AG20443 (cell line): ENCODE measurements at regions not wholly inside any gene's neighbourhood (a gene's known extent, or its start where the extent isn't known, plus 50 kb on each side); places are given as distances from the start of the nearest gene placed in this dataset.
"Not testable (repeated sequence)": the region's sequence is repeated elsewhere in the genome, so short reads cannot be mapped to it uniquely, and the experiment has no call there.

Experiments
- DNase-seq: peaks from one replicate; pipeline ENCODE4 v3.0.0; 2012; ENCODE audit warnings: low spot score, mixed read lengths

DNA sequence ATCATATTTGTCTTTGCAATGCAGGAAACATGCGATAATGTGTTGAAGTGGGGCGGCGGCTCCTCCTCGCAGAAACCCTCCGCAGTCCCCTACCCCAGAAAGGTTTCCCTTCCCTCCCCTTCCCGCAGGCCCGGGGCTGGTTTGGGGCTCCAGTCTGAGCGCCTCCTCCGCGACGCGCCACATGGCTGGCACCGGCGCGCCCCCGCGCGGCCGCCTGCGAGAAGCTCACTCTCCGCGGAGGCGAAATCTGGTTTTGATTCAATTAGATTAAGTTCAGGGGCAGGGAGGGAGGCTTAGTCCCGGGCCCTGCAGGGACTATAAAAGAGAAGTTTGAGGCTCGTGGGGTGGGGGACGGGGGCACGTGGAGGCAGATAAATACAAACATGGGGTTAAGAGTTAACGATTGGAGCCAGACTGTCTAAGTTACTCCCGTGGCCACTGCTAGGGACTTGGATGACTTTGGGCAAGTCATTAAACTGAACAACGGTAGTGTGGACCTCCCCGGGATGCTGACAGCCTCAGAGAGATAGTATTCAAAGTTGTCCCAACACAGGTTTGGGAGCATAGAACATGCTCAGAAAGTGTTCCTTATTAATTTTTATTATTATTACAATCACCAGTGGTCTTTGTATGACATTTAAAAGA lies 69.4 kb downstream of the MSX2 start:
- peak; percentile 88 for DNase-seq

DNA sequence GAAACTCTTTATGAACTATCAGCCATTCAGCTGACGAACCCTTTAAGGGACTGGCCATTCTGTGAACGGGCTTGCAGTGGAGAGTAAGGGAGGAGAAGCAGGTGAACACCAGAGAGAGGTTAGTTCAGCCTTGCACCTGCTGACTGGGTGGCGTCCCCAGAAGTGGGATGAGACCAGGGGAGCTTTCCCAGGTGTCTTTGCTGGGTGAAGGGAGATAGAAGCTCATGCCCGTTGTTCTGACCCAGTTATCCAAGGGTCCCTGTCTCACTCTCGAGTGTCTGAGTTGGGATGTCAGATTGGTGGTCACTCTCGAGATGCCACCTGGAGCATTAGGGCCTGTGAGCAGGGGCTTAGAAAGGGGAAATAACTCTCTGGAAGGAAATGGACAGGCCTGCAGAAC lies 68.7 kb downstream of the MSX2 start:
- DNase-seq, result no peak

DNA sequence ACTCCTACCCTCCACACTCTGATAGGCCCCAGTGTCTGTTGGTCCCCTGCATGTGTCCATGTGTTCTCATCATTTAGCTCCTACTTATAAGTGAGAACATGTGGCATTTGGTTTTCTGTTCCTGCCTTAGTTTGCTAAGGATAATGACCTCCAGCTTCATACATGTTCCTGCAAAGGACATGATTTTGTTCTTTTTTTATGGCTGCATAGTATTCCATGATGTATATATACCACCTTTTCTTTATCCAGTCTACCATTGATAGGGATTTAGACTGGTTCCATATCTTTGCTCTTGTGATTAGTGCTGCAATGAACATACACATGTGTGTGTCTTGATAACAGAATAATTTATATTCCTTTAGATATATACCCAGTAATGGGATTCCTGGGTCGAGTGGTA lies 67.9 kb downstream of the MSX2 start:
- DNase-seq, result not testable (repeated sequence)

DNA sequence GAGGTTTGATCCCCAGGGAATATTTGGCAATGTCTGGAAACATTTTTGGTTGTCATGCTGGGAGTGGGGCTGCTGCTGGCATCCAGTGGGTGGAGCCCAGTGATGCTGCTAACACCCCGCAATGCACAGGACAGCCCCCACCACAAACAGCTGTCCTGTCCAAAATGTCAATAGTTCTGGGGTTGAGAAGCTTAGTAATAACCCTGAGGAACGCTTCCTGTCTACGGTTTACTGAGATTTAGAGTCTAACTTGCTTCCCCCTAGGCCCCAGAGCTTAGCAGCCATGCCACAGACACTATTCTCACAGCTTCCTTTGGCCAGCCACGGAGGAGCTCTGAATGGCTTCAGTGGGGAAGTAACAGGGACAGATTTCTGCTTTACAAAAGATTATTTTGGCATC lies 66.5 kb downstream of the MSX2 start:
- DNase-seq, result no peak

DNA sequence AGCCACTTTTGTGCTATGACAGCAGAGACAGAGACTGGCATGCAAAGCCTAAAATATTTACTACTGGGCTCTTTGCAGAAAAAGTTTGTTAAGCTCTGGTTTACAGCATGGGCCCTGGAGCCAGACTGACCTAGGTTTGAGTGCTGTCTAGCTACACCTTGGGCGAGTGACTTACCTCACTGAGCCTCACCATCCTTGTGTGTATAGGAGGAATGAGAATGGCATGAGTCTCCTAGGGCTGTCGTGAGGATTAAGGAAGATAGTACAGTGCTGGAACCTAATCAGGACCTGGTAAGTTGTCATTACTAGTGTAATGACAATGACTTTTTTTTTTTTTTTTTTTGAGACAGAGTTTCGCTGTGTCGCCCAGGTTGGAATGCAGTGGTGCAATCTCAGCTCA lies 65.2 kb downstream of the MSX2 start:
- DNase-seq, result no peak

DNA sequence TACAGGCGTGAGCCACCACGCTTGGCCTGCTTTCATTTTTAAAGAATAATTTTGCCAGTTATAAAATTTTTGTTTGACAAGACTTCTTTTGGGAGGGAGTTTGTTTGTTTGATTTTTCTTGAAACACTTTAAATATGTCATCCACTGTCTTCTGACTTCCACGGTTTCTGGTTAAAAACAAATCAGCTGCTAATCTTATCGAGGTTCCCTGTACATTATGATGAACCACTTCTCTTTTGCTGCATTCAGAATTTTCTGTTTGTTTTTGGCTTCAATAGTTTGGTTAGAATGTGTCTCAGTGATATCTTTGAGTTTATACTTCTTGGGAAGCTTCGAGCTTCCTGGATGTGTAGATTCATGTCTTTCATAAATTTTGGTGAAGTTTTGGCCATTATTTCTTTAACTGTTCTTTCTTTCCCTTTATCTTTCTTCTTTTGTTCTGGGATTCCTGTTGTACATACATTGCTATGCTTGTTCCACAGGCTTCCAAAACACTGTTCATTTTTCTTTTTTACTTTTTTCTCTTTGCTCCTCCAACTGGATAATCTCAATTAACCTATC lies 60.8 kb downstream of the MSX2 start:
- no peak for DNase-seq
